ENCODE measurements at regions not wholly inside any gene's neighbourhood (a gene's known extent, or its start where the extent isn't known, plus 50 kb on each side); places are given as distances from the start of the nearest gene placed in this dataset.

DNA sequence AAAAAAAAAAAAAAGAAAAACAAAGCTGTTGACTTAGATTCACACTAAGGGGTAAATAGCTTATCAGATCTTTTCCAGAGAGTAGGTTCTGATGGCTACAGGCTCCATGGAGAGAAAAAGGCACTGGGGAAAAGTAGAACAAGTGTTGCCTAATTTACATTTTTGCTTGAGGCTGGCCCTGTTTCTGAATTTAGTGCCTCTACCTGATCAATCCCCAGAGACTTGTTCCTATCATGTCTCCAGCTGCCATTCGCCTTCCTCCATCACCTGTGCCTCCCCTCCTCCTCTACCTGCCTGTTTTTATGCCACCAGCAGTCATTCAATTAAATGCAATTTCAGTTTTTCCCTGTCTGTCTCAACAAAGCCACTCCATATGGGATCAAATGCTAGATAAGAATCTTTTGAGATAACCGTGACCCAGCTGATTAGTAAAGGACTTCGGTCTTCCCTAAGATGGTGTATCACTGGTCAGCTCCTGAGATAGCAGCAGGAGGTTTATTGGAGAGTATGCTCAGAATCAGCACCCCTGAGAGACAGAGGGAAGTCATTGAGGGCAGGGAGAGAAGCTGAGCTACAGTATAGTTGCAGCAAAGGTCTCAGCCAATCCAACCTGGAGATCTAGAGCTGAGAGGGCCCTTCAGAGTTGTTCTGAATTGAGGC lies 88.1 kb upstream of the GADL1 start:
- TF ChIP-seq, protein P1, sequence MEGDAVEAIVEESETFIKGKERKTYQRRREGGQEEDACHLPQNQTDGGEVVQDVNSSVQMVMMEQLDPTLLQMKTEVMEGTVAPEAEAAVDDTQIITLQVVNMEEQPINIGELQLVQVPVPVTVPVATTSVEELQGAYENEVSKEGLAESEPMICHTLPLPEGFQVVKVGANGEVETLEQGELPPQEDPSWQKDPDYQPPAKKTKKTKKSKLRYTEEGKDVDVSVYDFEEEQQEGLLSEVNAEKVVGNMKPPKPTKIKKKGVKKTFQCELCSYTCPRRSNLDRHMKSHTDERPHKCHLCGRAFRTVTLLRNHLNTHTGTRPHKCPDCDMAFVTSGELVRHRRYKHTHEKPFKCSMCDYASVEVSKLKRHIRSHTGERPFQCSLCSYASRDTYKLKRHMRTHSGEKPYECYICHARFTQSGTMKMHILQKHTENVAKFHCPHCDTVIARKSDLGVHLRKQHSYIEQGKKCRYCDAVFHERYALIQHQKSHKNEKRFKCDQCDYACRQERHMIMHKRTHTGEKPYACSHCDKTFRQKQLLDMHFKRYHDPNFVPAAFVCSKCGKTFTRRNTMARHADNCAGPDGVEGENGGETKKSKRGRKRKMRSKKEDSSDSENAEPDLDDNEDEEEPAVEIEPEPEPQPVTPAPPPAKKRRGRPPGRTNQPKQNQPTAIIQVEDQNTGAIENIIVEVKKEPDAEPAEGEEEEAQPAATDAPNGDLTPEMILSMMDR (IDR thresholded peaks at IDR 0.05; ENCODE audit: insufficient read depth in 1 of 2, low read depth in 1 of 2, low read length in 1 of 2, severe bottlenecking in 1 of 2, unreplicated experiment in 1 of 2): no peak
- Mint-ChIP-seq H3K9me3 (ENCODE audit: unreplicated experiment) (no peaks in the 10 kb centered on the region), H3K4me3 (ENCODE audit: unreplicated experiment) (peak overlapping the region; percentile 39), H3K27ac (ENCODE audit: unreplicated experiment) (no peak overlapping the region), H3K36me3 (ENCODE audit: insufficient read depth, unreplicated experiment) (no peaks in the 10 kb centered on the region), H3K27me3 (ENCODE audit: insufficient read depth, unreplicated experiment) (no peaks in the 10 kb centered on the region), H3K4me1 (ENCODE audit: low read depth, unreplicated experiment) (peaks cover 17% of the 10 kb centered on the region)
- peak; percentile 8 to 37 for DNase-seq
- no peaks in the 10 kb centered on the region for H3K27me3 ChIP-seq (replicated peaks; ENCODE audit: control insufficient read depth, insufficient read depth, low read length)
- no TSS peak for BruUV-seq (replicated peaks)
- no peaks in the 10 kb centered on the region for H3K36me3 ChIP-seq (ENCODE audit: control insufficient read depth, insufficient read depth, low read length)
- H3K4me1 ChIP-seq: peaks cover 30% of the 10 kb centered on the region
- H3K4me3 ChIP-seq (ENCODE audit: low read depth, low read length): no peak overlapping the region
- no peaks in the 10 kb centered on the region for H3K9me3 ChIP-seq
- POLR2A ChIA-PET: no interaction called here
- CTCF ChIA-PET: no interaction called here
- intact Hi-C loops (cut with micrococcal nuclease; ENCODE audit: unreplicated experiment): no loop called here

DNA sequence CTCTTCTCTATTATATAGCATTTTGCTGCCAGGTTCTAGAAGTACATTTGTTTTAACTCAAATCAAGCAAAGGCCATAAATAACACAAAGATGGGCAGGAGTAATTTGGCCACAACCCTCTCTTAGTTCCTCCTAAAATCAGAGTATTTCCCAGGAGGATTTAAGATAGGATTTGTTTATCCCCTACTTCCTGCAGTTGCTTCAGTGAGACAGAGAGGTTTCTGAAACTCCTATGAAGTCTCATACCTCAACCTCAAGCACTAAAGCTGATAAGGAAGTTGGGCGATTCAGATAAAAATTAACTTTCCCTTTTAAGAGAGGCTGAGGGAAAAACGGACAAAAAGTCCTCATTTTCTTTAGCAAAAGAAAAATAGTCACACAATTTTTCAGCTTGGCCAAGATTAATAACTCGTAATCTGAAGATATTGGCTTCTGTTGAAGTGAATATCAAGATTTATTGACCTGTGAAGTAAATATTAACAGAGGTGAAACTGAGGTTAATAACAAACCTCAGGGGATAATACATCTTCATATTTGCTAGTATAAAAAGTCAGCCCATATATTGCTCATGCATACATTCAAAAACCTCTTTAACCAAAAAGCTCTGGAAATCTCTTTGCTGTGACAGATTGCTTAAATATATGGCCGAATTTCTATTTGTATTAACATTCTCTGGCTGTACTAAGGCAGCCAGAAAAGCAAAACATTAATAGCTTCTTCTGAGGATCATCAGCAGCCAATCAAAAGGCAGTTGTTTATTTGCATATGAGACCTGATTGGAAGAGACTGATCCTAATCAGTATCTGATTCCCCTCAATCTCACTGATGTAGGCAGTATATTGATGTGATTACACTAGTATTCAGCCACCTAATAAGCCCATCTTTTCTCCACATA lies 90.6 kb upstream of the GADL1 start:
- BruUV-seq (replicated peaks): no TSS peak
- no peaks in the 10 kb centered on the region for H3K36me3 Mint-ChIP-seq (ENCODE audit: insufficient read depth, unreplicated experiment)
- no peaks in the 10 kb centered on the region for H3K27me3 Mint-ChIP-seq (ENCODE audit: insufficient read depth, unreplicated experiment)
- peaks cover 30% of the 10 kb centered on the region for H3K4me1 ChIP-seq
- H3K27ac Mint-ChIP-seq (ENCODE audit: unreplicated experiment): no peak overlapping the region
- no peak for DNase-seq
- no peaks in the 10 kb centered on the region for H3K27me3 ChIP-seq (replicated peaks; ENCODE audit: control insufficient read depth, insufficient read depth, low read length)
- no peaks in the 10 kb centered on the region for H3K36me3 ChIP-seq (ENCODE audit: control insufficient read depth, insufficient read depth, low read length)
- CTCF ChIA-PET: no interaction called here
- TF ChIP-seq, protein P1 (IDR thresholded peaks at IDR 0.05; ENCODE audit: insufficient read depth in 1 of 2, low read depth in 1 of 2, low read length in 1 of 2, severe bottlenecking in 1 of 2, unreplicated experiment in 1 of 2): no peak
- peak overlapping the region; percentile 10 for H3K4me3 Mint-ChIP-seq (ENCODE audit: unreplicated experiment)
- POLR2A ChIA-PET: no interaction called here
- intact Hi-C loops (cut with micrococcal nuclease; ENCODE audit: unreplicated experiment): no loop called here
- H3K4me1 Mint-ChIP-seq (ENCODE audit: low read depth, unreplicated experiment): peaks cover 27% of the 10 kb centered on the region
- H3K9me3 ChIP-seq: no peaks in the 10 kb centered on the region
- H3K9me3 Mint-ChIP-seq (ENCODE audit: unreplicated experiment): no peaks in the 10 kb centered on the region
- no peak overlapping the region for H3K4me3 ChIP-seq (ENCODE audit: low read depth, low read length)

DNA sequence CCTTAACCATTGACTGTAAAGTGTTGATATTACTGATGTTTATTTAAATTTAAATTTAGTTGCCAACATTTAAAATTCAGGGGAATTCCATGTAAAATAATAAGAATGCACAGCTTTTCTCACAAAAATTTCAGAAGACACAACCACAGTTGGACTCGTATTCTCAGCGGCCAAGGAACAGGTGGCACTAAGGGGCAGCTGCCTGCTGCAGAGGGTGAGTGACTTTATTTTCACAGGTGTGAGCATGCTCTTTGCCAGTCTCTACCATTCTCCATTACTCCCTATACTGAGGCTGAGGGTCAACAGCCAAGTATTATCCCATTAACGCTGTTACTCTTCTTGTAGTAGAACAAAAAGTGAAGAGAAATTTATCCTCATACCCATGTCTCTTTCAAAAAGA lies 92.1 kb upstream of the GADL1 start:
- Histone ChIP-seq H3K36me3 (ENCODE audit: control insufficient read depth, insufficient read depth, low read length) (no peaks in the 10 kb centered on the region), H3K9me3 (no peaks in the 10 kb centered on the region), H3K27me3 (replicated peaks; ENCODE audit: control insufficient read depth, insufficient read depth, low read length) (no peaks in the 10 kb centered on the region), H3K4me1 (peaks cover 30% of the 10 kb centered on the region), H3K4me3 (ENCODE audit: low read depth, low read length) (no peak overlapping the region)
- H3K4me3 Mint-ChIP-seq (ENCODE audit: unreplicated experiment): no peak overlapping the region
- ChIA-PET POLR2A (no interaction called here), CTCF (no interaction called here)
- DNase-seq: no peak
- no peaks in the 10 kb centered on the region for H3K27me3 Mint-ChIP-seq (ENCODE audit: insufficient read depth, unreplicated experiment)
- no peaks in the 10 kb centered on the region for H3K36me3 Mint-ChIP-seq (ENCODE audit: insufficient read depth, unreplicated experiment)
- intact Hi-C loops (cut with micrococcal nuclease; ENCODE audit: unreplicated experiment): no loop called here
- TF ChIP-seq, protein P1 (IDR thresholded peaks at IDR 0.05; ENCODE audit: insufficient read depth in 1 of 2, low read depth in 1 of 2, low read length in 1 of 2, severe bottlenecking in 1 of 2, unreplicated experiment in 1 of 2): no peak
- H3K27ac Mint-ChIP-seq (ENCODE audit: unreplicated experiment): no peak overlapping the region
- peaks cover 27% of the 10 kb centered on the region for H3K4me1 Mint-ChIP-seq (ENCODE audit: low read depth, unreplicated experiment)
- no peaks in the 10 kb centered on the region for H3K9me3 Mint-ChIP-seq (ENCODE audit: unreplicated experiment)
- BruUV-seq (replicated peaks): no TSS peak
